DMS53 (cell line): ENCODE measurements at regions not wholly inside any gene's neighbourhood (a gene's known extent, or its start where the extent isn't known, plus 50 kb on each side); places are given as distances from the start of the nearest gene placed in this dataset.
"Not testable (repeated sequence)": the region's sequence is repeated elsewhere in the genome, so short reads cannot be mapped to it uniquely, and the experiment has no call there.

Source experiments
- DNase-seq: peaks from one replicate; lab custom pipeline; 2025; lab: John Stamatoyannopoulos, UW

- DNase-seq = no peak
These were observed 109.7 kb upstream of the KLF12 start for GRCh38 chr13:74243637-74244526.

- DNase-seq = not testable (repeated sequence)
These were observed 107.1 kb upstream of the KLF12 start for GRCh38 chr13:74241343-74241742.

- no peak for DNase-seq
These were observed 96.8 kb upstream of the KLF12 start for GRCh38 chr13:74230984-74231501.

GRCh38 chr13:74229242-74229641, 95.0 kb upstream of the KLF12 start:
- DNase-seq = no peak

- DNase-seq = no peak
These were observed 93.4 kb upstream of the KLF12 start for GRCh38 chr13:74227476-74228158.

GRCh38 chr13:74226791-74227475, 92.7 kb upstream of the KLF12 start:
- DNase-seq = no peak

GRCh38 chr13:74221752-74222151, 87.5 kb upstream of the KLF12 start:
- no peak for DNase-seq

- no peak for DNase-seq
These were observed 85.4 kb upstream of the KLF12 start for GRCh38 chr13:74219566-74219965.

- no peak for DNase-seq
These were observed 84.1 kb upstream of the KLF12 start for GRCh38 chr13:74218291-74218690.

GRCh38 chr13:74217811-74218210, 83.6 kb upstream of the KLF12 start:
- DNase-seq = no peak

- DNase-seq = no peak
These were observed 81.2 kb upstream of the KLF12 start for GRCh38 chr13:74215420-74215819.

GRCh38 chr13:74214321-74214720, 80.1 kb upstream of the KLF12 start:
- no peak for DNase-seq

- DNase-seq = peak; percentile 2
These were observed 76.6 kb upstream of the KLF12 start for GRCh38 chr13:74210693-74211393.

- DNase-seq = no peak
These were observed 72.7 kb upstream of the KLF12 start for GRCh38 chr13:74206855-74207254.

GRCh38 chr13:74206061-74206561, 71.9 kb upstream of the KLF12 start:
- DNase-seq = no peak

GRCh38 chr13:74205313-74205690, 71.1 kb upstream of the KLF12 start:
- DNase-seq = no peak

- no peak for DNase-seq
These were observed 70.6 kb upstream of the KLF12 start for GRCh38 chr13:74204602-74205312.

GRCh38 chr13:74203576-74203975, 69.4 kb upstream of the KLF12 start:
- no peak for DNase-seq

- DNase-seq = no peak
These were observed 68.1 kb upstream of the KLF12 start for GRCh38 chr13:74202129-74202813.

GRCh38 chr13:74201530-74201929, 67.3 kb upstream of the KLF12 start:
- DNase-seq = no peak
